K562 (cell line): ENCODE measurements at regions not wholly inside any gene's neighbourhood (a gene's known extent, or its start where the extent isn't known, plus 50 kb on each side); places are given as distances from the start of the nearest gene placed in this dataset.

Source experiments
- ATAC-seq: fragments of 200-7000 bp; cut with Tn5 transposase; 3 replicates; pipeline ENCODE4 v1.9.1; 2020; ENCODE audit warnings: moderate library complexity
- BruUV-seq: library from RNA; stranded (reverse); fragments of 400-500 nt; replicated peaks from 2 replicates; lab custom pipeline; 2021; lab: Mats Ljungman, UMichigan
- CTCF ChIA-PET: fragments of 300-600 bp; formaldehyde crosslinking; extraction: SDS; loops from one replicate; lab custom pipeline; 2021; ENCODE audit warnings: low intra/inter-chr PET ratio; lab: Yijun Ruan, JAX
- POLR2A ChIA-PET: fragments of 300-600, 350-650 bp; sonication (Branson Sonifier 250); formaldehyde crosslinking; extraction: SDS; loops from one replicate; lab custom pipeline; 2021; ENCODE audit warnings: antibody characterized with exemption, inconsistent platforms; lab: Yijun Ruan, JAX
- DNase-seq, 4 experiments: peaks; one replicate each; pipeline versions ENCODE4 v3.0.0 to v3.0.0-alpha.2; 2011 to 2018; ENCODE audit warnings: low spot score in 3 of 4, mixed read lengths in 3 of 4; ENCODE audit errors: extremely low read depth in 1 of 4
- FAIRE-seq: peaks from 2 replicates; lab custom pipeline; 2011; peaks lifted over from hg19 to GRCh38; lab: Jason Lieb, UNC
- H2AFZ ChIP-seq: 2 replicates; pipeline ENCODE4 v1.6.0; 2011; ENCODE audit warnings: low read depth, low read length, control low read depth, inconsistent platforms
- H3K27ac ChIP-seq: fragments of 200-600 bp; 3 replicates; pipeline ENCODE4 v1.8.0; 2011; ENCODE audit warnings: low read depth, mild to moderate bottlenecking, control low read depth, inconsistent platforms, low read length, moderate library complexity, mixed read lengths; ENCODE audit errors: extremely low read depth
- H3K27me3 ChIP-seq, 2 experiments: fragments of 300-600 bp in 1 of 2; 2 replicates in 1 of 2; 3 replicates in 1 of 2; pipeline versions ENCODE4 v1.6.0 to v1.8.0; 2011; ENCODE audit warnings: inconsistent platforms in 2 of 2, low read length in 2 of 2, mild to moderate bottlenecking in 1 of 2, mixed read lengths in 1 of 2, moderate library complexity in 1 of 2; ENCODE audit not compliant: control insufficient read depth in 2 of 2, insufficient read depth in 2 of 2
- H3K36me3 ChIP-seq: fragments of 300-600 bp; 3 replicates; pipeline ENCODE4 v1.8.0; 2011; ENCODE audit warnings: mild to moderate bottlenecking, low read length, inconsistent platforms; ENCODE audit not compliant: control insufficient read depth, insufficient read depth
- H3K4me1 ChIP-seq, 2 experiments: fragments of 200-600 bp in 1 of 2; replicated peaks in 1 of 2; 2 replicates in 1 of 2; 3 replicates in 1 of 2; pipeline versions ENCODE4 v1.5.1 to v1.8.0; 2011; ENCODE audit warnings: inconsistent platforms in 2 of 2, low read length in 2 of 2, mild to moderate bottlenecking in 1 of 2, mixed read lengths in 1 of 2, moderate library complexity in 1 of 2; ENCODE audit not compliant: control insufficient read depth in 2 of 2, insufficient read depth in 2 of 2
- H3K4me2 ChIP-seq: 2 replicates; pipeline ENCODE4 v1.6.1; 2011; ENCODE audit warnings: low read length, control low read depth, inconsistent platforms, mixed read lengths; ENCODE audit not compliant: insufficient read depth
- H3K4me3 ChIP-seq: fragments of 200-600 bp; sonication (generic), shearing (Covaris generic); 2 replicates; pipeline ENCODE4 v1.5.1; 2016; ENCODE audit warnings: control low read depth, inconsistent platforms
- H3K79me2 ChIP-seq: fragments of 200-600 bp; 3 replicates; pipeline ENCODE4 v1.8.0; 2011; ENCODE audit warnings: low read length, inconsistent platforms; ENCODE audit not compliant: control insufficient read depth, insufficient read depth
- H3K9ac ChIP-seq, 2 experiments: 2 replicates each; pipeline versions ENCODE4 v1.6.0 to v1.6.1; 2011; ENCODE audit warnings: low read depth in 2 of 2, low read length in 2 of 2, control low read depth in 1 of 2, inconsistent platforms in 1 of 2, mild to moderate bottlenecking in 1 of 2, mixed read lengths in 1 of 2; ENCODE audit not compliant: insufficient read depth in 1 of 2
- H3K9me1 ChIP-seq: one replicate; pipeline ENCODE4 v1.6.0; 2011; ENCODE audit warnings: inconsistent platforms, mild to moderate bottlenecking, low read length, moderate library complexity; ENCODE audit not compliant: control insufficient read depth, insufficient read depth
- H3K9me3 ChIP-seq: replicated peaks from 2 replicates; pipeline ENCODE4 v1.5.1; 2011; ENCODE audit warnings: low read depth, low read length, inconsistent platforms; ENCODE audit not compliant: control insufficient read depth, insufficient read depth
- H4K20me1 ChIP-seq: replicated peaks from 2 replicates; pipeline ENCODE4 v1.6.1; 2011; ENCODE audit warnings: low read length, inconsistent platforms, mixed read lengths; ENCODE audit not compliant: control insufficient read depth, insufficient read depth
- BCL6 ChIP-seq: fragments of 250-450 bp; sonication (Bioruptor Pico); IDR thresholded peaks from 2 replicates; pipeline ENCODE4 v1.4.0; 2020
- E2F3 ChIP-seq: fragments of 250-450 bp; sonication (Bioruptor Pico); IDR thresholded peaks from 2 replicates; pipeline ENCODE4 v1.4.0; 2020; ENCODE audit warnings: mild to moderate bottlenecking
- MIER1 ChIP-seq: fragments of 450-650 bp; IDR thresholded peaks from 2 replicates; pipeline ENCODE4 v1.6.1; 2016; ENCODE audit warnings: antibody characterized with exemption, mild to moderate bottlenecking, low read depth
- NCOA2 ChIP-seq, 2 experiments: fragments of 450-650 bp; IDR thresholded peaks; 2 replicates each; pipeline ENCODE4 v1.6.1; 2018; ENCODE audit warnings: mild to moderate bottlenecking in 2 of 2, moderate library complexity in 1 of 2; ENCODE audit not compliant: partially characterized antibody in 2 of 2
- NR4A1 ChIP-seq, 2 experiments: fragments of 250-450 bp in 1 of 2; fragments of 450-650 bp in 1 of 2; sonication (Bioruptor Pico) in 1 of 2; IDR thresholded peaks; 2 replicates each; pipeline versions ENCODE4 v1.4.0 to v1.6.1; 2016 to 2020; ENCODE audit warnings: mild to moderate bottlenecking in 2 of 2, missing compliant biosample characterization in 1 of 2, missing genetic modification characterization in 1 of 2, moderate library complexity in 1 of 2
- RFX1 ChIP-seq: fragments of 450-650 bp; IDR thresholded peaks from 2 replicates; pipeline ENCODE4 v1.6.1; 2016; ENCODE audit warnings: mild to moderate bottlenecking, moderate library complexity
- ZKSCAN1 ChIP-seq: fragments of 150-350 bp; IDR thresholded peaks from 2 replicates; pipeline ENCODE4 v1.6.1; 2016; ENCODE audit warnings: low read depth, low read length
- WGBS: fragments of 100-300 bp; shearing (Covaris generic); methylation state at CpG from one replicate; pipeline ENCODE4 v1.1.6; 2016; ENCODE audit warnings: low coverage, mixed read lengths; ENCODE audit not compliant: insufficient coverage; ENCODE audit errors: missing lambda C conversion rate; 5-methylcytosine and 5-hydroxymethylcytosine counted together
- in situ Hi-C: fragments of 300-500 bp; cut with MboI; formaldehyde crosslinking; loops from 4 replicates; pipeline ENCODE4 v1.15.0; 2018; ENCODE audit warnings: inconsistent platforms, mixed read lengths
- intact Hi-C: fragments of 100-400 bp; cut with micrococcal nuclease; formaldehyde crosslinking; loops from 2 replicates; pipeline ENCODE4 v1.14.2; 2022
- TF ChIP-seq, protein P1 (sequence below): fragments of 150-350 bp; conservative IDR thresholded peaks from 2 replicates; pipeline ENCODE4 v1.6.1; 2014; ENCODE audit warnings: low read length
- TF ChIP-seq, protein P2 (sequence below): fragments of 200-800 bp; sonication (Bioruptor generic); IDR thresholded peaks from 2 replicates; pipeline ENCODE4 v1.6.1; 2016; ENCODE audit warnings: missing genetic modification characterization, missing compliant biosample characterization
- TF ChIP-seq, protein P3 (sequence below): fragments of 200-800 bp; sonication (Bioruptor generic); IDR thresholded peaks from 2 replicates; pipeline ENCODE4 v1.6.1; 2017; ENCODE audit warnings: missing genetic modification characterization, missing compliant biosample characterization

DNA sequence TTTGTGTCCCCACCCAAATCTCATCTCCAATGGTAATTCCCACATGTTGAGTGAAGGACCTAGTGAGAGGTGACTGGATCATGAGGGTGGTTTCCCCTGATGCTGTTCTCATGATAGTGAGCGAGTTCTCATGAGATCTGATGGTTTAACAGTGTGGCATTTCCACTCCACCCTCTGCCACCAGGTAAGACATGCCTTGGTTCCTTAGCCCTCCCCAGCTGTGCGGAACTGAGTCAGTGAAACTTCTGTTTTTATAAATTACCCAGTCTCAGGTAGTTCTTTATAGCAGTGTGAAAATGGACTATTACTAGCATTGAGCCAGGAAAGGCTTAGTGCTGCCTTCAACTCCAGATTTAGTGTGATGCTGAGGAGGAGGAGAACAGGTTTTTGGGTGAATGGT lies 222.2 kb downstream of the ADRA2A start:
- Histone ChIP-seq H3K4me3 (no peak overlapping the region), H3K36me3 (no peaks in the 10 kb centered on the region), H3K4me2 (no peak overlapping the region), H3K27ac (no peak overlapping the region), H4K20me1 (no peaks in the 10 kb centered on the region), H3K79me2 (no peaks in the 10 kb centered on the region), H3K4me1 (no peaks in the 10 kb centered on the region), H3K9me3 (no peaks in the 10 kb centered on the region), H3K27me3 (no peaks in the 10 kb centered on the region), H3K9ac (no peak overlapping the region), H3K9me1 (no peaks in the 10 kb centered on the region), H2AFZ (no peak overlapping the region)
- FAIRE-seq, result no peak
- no peak for DNase-seq
- no peak for TF ChIP-seq E2F3 (CRISPR knock-in tag)
- TF ChIP-seq, protein P1, sequence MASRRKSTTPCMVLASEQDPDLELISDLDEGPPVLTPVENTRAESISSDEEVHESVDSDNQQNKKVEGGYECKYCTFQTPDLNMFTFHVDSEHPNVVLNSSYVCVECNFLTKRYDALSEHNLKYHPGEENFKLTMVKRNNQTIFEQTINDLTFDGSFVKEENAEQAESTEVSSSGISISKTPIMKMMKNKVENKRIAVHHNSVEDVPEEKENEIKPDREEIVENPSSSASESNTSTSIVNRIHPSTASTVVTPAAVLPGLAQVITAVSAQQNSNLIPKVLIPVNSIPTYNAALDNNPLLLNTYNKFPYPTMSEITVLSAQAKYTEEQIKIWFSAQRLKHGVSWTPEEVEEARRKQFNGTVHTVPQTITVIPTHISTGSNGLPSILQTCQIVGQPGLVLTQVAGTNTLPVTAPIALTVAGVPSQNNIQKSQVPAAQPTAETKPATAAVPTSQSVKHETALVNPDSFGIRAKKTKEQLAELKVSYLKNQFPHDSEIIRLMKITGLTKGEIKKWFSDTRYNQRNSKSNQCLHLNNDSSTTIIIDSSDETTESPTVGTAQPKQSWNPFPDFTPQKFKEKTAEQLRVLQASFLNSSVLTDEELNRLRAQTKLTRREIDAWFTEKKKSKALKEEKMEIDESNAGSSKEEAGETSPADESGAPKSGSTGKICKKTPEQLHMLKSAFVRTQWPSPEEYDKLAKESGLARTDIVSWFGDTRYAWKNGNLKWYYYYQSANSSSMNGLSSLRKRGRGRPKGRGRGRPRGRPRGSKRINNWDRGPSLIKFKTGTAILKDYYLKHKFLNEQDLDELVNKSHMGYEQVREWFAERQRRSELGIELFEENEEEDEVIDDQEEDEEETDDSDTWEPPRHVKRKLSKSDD, result no peak
- no peak for TF ChIP-seq NR4A1 (CRISPR knock-in tag; IDR thresholded peaks at IDR 0.05)
- TF ChIP-seq NR4A1 (tag; IDR thresholded peaks at IDR 0.05), result no peak
- TF ChIP-seq ZKSCAN1, result no peak
- no peak for TF ChIP-seq MIER1
- no peak for TF ChIP-seq BCL6 (CRISPR knock-in tag)
- no peak for TF ChIP-seq NCOA2 (IDR thresholded peaks at IDR 0.05; ENCODE audit: partially characterized antibody in 2 of 2)
- TF ChIP-seq RFX1, result no peak
- TF ChIP-seq, protein P2, sequence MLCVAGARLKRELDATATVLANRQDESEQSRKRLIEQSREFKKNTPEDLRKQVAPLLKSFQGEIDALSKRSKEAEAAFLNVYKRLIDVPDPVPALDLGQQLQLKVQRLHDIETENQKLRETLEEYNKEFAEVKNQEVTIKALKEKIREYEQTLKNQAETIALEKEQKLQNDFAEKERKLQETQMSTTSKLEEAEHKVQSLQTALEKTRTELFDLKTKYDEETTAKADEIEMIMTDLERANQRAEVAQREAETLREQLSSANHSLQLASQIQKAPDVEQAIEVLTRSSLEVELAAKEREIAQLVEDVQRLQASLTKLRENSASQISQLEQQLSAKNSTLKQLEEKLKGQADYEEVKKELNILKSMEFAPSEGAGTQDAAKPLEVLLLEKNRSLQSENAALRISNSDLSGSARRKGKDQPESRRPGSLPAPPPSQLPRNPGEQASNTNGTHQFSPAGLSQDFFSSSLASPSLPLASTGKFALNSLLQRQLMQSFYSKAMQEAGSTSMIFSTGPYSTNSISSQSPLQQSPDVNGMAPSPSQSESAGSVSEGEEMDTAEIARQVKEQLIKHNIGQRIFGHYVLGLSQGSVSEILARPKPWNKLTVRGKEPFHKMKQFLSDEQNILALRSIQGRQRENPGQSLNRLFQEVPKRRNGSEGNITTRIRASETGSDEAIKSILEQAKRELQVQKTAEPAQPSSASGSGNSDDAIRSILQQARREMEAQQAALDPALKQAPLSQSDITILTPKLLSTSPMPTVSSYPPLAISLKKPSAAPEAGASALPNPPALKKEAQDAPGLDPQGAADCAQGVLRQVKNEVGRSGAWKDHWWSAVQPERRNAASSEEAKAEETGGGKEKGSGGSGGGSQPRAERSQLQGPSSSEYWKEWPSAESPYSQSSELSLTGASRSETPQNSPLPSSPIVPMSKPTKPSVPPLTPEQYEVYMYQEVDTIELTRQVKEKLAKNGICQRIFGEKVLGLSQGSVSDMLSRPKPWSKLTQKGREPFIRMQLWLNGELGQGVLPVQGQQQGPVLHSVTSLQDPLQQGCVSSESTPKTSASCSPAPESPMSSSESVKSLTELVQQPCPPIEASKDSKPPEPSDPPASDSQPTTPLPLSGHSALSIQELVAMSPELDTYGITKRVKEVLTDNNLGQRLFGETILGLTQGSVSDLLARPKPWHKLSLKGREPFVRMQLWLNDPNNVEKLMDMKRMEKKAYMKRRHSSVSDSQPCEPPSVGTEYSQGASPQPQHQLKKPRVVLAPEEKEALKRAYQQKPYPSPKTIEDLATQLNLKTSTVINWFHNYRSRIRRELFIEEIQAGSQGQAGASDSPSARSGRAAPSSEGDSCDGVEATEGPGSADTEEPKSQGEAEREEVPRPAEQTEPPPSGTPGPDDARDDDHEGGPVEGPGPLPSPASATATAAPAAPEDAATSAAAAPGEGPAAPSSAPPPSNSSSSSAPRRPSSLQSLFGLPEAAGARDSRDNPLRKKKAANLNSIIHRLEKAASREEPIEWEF (CRISPR knock-in tag), result no peak
- TF ChIP-seq, protein P3, sequence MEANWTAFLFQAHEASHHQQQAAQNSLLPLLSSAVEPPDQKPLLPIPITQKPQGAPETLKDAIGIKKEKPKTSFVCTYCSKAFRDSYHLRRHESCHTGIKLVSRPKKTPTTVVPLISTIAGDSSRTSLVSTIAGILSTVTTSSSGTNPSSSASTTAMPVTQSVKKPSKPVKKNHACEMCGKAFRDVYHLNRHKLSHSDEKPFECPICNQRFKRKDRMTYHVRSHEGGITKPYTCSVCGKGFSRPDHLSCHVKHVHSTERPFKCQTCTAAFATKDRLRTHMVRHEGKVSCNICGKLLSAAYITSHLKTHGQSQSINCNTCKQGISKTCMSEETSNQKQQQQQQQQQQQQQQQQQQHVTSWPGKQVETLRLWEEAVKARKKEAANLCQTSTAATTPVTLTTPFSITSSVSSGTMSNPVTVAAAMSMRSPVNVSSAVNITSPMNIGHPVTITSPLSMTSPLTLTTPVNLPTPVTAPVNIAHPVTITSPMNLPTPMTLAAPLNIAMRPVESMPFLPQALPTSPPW, result no peak
- no peak for ATAC-seq
- BruUV-seq, result no TSS peak
- intact Hi-C loops (no loop called here), in situ Hi-C loops (no loop called here)
- 0% methylated on average over 2 of the region's 2 CpGs for WGBS
- ChIA-PET CTCF (no interaction called here), POLR2A (no interaction called here)
